RWPE1 (cell line): ENCODE measurements at regions not wholly inside any gene's neighbourhood (a gene's known extent, or its start where the extent isn't known, plus 50 kb on each side); places are given as distances from the start of the nearest gene placed in this dataset.

Experiments used
- CTCF ChIA-PET: fragments of 350-600 bp; sonication (Branson Sonifier 250); formaldehyde crosslinking; extraction: SDS; loops from one replicate; lab custom pipeline; 2021; lab: Yijun Ruan, JAX
- POLR2A ChIA-PET: fragments of 400-600 bp; formaldehyde crosslinking; extraction: SDS; loops from one replicate; lab custom pipeline; 2020; ENCODE audit warnings: antibody characterized with exemption; ENCODE audit not compliant: low non-redundant PET; lab: Yijun Ruan, JAX
- DNase-seq: peaks from one replicate; pipeline ENCODE4 v3.0.0; 2012; ENCODE audit warnings: low spot score
- H3K27ac ChIP-seq: fragments of 450-650 bp; 2 replicates; pipeline ENCODE4 v1.5.1; 2017
- TF ChIP-seq, protein P1 (sequence below): fragments of 450-650 bp; conservative IDR thresholded peaks from 2 replicates; pipeline ENCODE4 v1.5.1; 2017; ENCODE audit warnings: low read depth, mild to moderate bottlenecking

DNA sequence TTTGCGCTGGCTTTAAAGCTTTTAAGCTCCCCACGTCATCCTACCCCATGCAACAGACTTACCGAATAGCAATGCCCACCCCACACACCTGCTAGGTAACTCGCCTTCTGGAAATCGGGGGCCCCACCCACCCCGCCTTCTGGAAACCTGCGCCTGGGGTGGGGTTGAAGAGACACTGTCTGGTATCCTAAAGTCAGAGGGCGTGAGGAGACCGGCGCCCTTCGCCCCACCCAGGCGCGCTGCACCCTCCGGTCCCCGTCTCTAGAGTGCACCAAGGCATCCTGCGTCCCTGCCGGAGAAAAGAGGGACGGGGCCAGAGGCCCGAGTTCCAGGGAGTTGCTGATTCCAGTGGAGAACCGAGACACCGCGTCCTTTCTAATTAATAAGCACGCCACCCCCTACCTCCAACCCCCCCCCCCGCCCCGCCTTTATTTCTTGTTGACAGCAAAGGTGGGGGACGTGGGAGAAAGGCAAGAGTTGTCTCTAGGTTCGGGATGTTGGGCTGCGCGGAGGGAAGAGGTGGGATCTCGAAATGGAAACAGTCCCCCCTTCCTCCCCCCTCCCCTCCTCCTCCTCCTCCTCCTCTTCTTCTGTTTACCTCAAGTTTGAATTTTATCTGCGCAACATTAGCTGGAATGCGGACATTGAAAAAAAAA is 220.9 kb upstream of the MKLN1 start:
- DNase-seq: peak; percentile 26
- CTCF ChIA-PET: no interaction called here
- peak overlapping the region; percentile 84 for H3K27ac ChIP-seq
- POLR2A ChIA-PET: no interaction called here
- TF ChIP-seq, protein P1, sequence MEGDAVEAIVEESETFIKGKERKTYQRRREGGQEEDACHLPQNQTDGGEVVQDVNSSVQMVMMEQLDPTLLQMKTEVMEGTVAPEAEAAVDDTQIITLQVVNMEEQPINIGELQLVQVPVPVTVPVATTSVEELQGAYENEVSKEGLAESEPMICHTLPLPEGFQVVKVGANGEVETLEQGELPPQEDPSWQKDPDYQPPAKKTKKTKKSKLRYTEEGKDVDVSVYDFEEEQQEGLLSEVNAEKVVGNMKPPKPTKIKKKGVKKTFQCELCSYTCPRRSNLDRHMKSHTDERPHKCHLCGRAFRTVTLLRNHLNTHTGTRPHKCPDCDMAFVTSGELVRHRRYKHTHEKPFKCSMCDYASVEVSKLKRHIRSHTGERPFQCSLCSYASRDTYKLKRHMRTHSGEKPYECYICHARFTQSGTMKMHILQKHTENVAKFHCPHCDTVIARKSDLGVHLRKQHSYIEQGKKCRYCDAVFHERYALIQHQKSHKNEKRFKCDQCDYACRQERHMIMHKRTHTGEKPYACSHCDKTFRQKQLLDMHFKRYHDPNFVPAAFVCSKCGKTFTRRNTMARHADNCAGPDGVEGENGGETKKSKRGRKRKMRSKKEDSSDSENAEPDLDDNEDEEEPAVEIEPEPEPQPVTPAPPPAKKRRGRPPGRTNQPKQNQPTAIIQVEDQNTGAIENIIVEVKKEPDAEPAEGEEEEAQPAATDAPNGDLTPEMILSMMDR: no peak

DNA sequence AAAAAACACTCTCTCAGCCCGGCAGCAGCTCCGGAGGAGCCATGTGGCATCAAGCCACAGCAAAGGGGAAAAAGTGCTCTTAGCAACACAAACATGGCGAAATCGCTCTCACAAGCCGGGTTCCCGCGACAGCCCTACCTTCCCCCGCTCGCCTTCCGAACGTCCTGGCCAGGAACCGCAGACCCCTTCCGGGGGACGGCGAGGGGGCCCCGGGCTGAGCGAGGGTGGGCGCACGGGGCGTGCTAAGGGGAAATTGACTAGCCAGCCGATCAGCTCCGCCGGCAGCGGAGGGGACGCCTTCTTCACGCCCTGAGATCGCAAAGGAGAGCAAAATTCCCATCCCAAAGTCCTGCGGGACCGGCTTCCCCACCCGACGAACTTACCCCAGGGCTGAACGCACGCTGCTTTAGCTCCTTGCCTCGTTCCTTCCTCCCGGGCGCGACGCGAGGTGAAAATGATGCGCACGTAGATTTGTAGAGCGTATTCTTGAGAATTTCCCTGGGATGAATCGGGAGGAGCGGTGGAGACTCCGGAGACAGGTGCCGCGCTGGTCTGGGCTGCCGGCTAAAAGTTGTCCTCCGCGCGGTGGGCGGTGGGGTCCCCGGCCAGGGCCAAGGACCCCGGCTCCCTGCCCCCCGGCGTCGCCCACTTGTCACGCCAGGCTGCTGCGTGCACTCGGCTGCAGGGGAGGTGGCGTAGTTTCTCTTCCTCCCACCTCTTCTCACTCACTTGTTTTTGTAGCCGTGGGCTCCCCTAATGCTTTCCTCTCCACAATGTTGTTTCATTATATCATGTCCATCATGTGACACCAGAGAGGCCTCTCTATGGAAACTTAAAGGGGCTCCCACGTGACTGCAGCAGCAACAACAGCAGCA is 220.1 kb upstream of the MKLN1 start:
- POLR2A ChIA-PET: no interaction called here
- TF ChIP-seq, protein P1: no peak
- peak overlapping the region; percentile 84 for H3K27ac ChIP-seq
- DNase-seq: peak; percentile 52
- CTCF ChIA-PET: interaction anchor here (0.6 kb wide), 1 partner anchor 283 kb away, joined by 3 read pairs; no protein-coding TSS in a partner anchor

DNA sequence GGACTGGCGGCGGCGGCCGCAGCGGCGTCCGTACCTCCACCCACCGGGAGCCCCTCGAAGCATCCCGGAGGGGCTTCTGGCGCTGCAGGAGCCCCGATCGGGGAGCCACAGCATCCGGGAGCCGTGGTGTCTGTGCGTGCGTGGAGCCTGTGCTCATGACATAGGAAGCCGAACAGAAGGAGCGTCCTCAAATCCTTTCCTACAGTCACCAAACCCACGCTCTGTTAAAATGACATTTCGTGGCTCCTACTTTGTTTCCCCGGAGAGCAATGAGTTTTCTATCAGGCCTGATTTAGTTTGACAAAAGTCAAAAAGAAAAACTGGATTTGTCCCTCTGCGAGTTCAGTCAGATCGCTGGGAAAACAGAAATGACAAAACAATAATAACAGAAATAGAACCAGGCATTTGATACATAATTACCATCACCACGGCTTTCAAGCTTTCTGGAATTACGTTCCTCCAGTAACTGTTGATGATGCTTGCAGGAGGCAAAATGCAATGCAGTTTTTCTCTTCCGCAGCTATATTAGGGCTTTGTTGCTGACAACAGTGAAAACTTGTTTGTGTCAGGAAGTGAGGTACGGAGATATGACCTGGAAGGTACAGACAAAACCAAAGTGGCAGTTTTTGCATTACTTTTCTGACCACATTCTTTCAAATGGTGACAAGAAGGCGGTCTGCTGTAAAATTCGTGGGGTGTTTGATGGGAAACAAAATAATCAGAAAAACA is 219.3 kb upstream of the MKLN1 start:
- ChIA-PET POLR2A (no interaction called here), CTCF (interaction anchor here (0.6 kb wide), 3 partner anchors 183 to 1548 kb away, joined by 3 to 7 read pairs (median 3); no protein-coding TSS in a partner anchor)
- peak overlapping the region; percentile 84 for H3K27ac ChIP-seq
- TF ChIP-seq, protein P1: no peak
- DNase-seq: no peak

DNA sequence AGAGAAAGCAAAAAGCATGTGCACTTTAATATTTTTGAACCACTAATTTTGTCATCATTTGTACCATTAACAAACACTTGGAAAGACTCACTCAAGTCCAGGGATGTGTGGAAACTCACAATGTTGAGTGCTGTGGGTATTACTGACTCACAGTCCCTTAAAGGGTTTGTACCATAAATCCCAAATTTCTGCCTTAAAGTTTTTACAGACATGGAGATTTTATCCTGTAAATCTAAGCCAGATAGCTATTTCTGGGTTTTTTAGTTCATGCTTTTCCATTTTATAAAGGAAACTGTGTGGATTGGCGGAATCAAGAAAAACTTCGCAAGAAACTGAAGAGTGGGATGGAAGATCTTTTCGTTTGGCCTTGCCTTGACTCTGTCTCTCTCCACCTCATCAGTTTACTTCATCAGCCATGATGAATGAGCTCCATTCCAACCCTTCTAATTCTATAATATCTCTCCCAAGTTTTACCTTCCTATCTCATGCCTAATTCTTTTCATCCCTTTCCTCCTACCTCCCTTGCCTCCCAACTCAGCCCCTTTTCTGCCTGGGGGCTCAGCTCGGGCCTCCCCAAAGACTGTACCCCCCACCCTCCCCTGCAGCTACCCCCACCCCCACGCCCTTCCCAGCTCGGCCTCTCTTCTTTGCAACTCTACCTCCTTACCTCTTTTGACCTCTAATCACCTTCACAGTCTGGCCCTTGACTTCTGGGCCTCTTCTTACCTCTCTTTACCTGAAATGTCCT is 218.5 kb upstream of the MKLN1 start:
- H3K27ac ChIP-seq: peak overlapping the region; percentile 79
- TF ChIP-seq, protein P1: no peak
- ChIA-PET CTCF (interaction anchor here (0.6 to 0.7 kb wide), 2 partner anchors 96 to 1549 kb away, joined by 3 to 7 read pairs; no protein-coding TSS in a partner anchor), POLR2A (no interaction called here)
- no peak for DNase-seq

DNA sequence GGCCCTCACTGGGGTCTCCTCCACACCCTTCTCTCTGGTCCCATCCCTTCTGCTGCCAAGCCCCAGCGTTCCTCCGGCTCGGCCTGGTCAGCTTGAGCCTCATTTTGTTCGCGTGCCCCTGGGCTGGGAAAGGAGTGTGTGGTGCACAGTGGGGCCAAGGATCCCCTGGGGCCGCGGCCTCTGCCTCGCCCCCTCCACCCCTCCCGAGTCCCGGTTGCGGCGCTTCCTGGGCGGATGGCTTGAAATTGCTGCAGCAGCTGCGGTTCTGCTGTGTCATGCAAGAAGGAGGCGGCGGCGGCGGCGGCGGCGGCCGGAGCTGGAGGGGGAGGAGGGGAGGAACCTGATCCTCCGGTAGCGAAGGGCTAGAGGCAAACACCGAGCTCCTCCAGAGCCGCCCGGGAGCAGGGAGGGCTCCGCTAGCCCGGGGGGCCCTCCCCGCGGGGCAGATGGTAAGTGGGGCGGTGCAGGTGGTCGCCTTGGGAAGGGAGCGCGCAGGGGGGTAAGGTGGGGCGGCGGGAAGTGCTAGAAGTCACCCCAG is 217.8 kb upstream of the MKLN1 start:
- peak overlapping the region; percentile 79 for H3K27ac ChIP-seq
- ChIA-PET POLR2A (no interaction called here), CTCF (no interaction called here)
- DNase-seq: peak; percentile 60
- TF ChIP-seq, protein P1: no peak
